ENCODE measurements at regions not wholly inside any gene's neighbourhood (a gene's known extent, or its start where the extent isn't known, plus 50 kb on each side); places are given as distances from the start of the nearest gene placed in this dataset.

GRCh38 chr12:65734226-65734625, 90.1 kb upstream of the HMGA2 start:
- Histone ChIP-seq H3K27ac (ENCODE audit: insufficient read depth, low read length) (no peak overlapping the region), H3K36me3 (ENCODE audit: control insufficient read depth, insufficient read depth, low read length) (no peaks in the 10 kb centered on the region), H3K27me3 (ENCODE audit: control insufficient read depth, insufficient read depth, low read length) (no peaks in the 10 kb centered on the region), H4K20me1 (ENCODE audit: control insufficient read depth, extremely low read depth, insufficient read depth, low read length) (no peaks in the 10 kb centered on the region), H2AFZ (ENCODE audit: low read length) (no peak overlapping the region), H3K79me2 (ENCODE audit: control insufficient read depth, insufficient read depth, low read length) (no peaks in the 10 kb centered on the region), H3K9ac (ENCODE audit: insufficient read depth, low read length) (no peak overlapping the region), H3K9me3 (ENCODE audit: control insufficient read depth, insufficient read depth, low read depth, low read length) (no peaks in the 10 kb centered on the region), H3K4me1 (ENCODE audit: control insufficient read depth, extremely low read depth, insufficient read depth, low read length) (no peaks in the 10 kb centered on the region), H3K4me3 (replicated peaks in 1 of 4; ENCODE audit: control extremely low read depth in 1 of 4, insufficient read depth in 1 of 4, low read depth in 3 of 4, low read length in 4 of 4) (no peak overlapping the region), H3K4me2 (ENCODE audit: extremely low read depth, insufficient read depth, low read length) (no peak overlapping the region)
- no peak for DNase-seq (ENCODE audit: low read depth in 2 of 2)
- TF ChIP-seq EZH2 (IDR thresholded peaks at IDR 0.05; ENCODE audit: low read length, missing control alignments) (no peak), CTCF (conservative IDR thresholded peaks at IDR 0.05 in 1 of 2, IDR thresholded peaks at IDR 0.05 in 1 of 2; ENCODE audit: low read depth in 1 of 2, low read length in 2 of 2) (no peak)

GRCh38 chr12:65739606-65740005, 84.7 kb upstream of the HMGA2 start:
- no peak for TF ChIP-seq EZH2 (IDR thresholded peaks at IDR 0.05; ENCODE audit: low read length, missing control alignments)
- Histone ChIP-seq H3K4me1 (ENCODE audit: control insufficient read depth, extremely low read depth, insufficient read depth, low read length) (no peaks in the 10 kb centered on the region), H3K9me3 (ENCODE audit: control insufficient read depth, insufficient read depth, low read depth, low read length) (no peaks in the 10 kb centered on the region), H3K27ac (ENCODE audit: insufficient read depth, low read length) (no peak overlapping the region), H3K4me2 (ENCODE audit: extremely low read depth, insufficient read depth, low read length) (no peak overlapping the region), H3K4me3 (replicated peaks in 1 of 4; ENCODE audit: control extremely low read depth in 1 of 4, insufficient read depth in 1 of 4, low read depth in 3 of 4, low read length in 4 of 4) (no peak overlapping the region), H2AFZ (ENCODE audit: low read length) (no peak overlapping the region), H3K9ac (ENCODE audit: insufficient read depth, low read length) (no peak overlapping the region), H3K27me3 (ENCODE audit: control insufficient read depth, insufficient read depth, low read length) (no peaks in the 10 kb centered on the region), H3K36me3 (ENCODE audit: control insufficient read depth, insufficient read depth, low read length) (no peaks in the 10 kb centered on the region), H4K20me1 (ENCODE audit: control insufficient read depth, extremely low read depth, insufficient read depth, low read length) (no peaks in the 10 kb centered on the region), H3K79me2 (ENCODE audit: control insufficient read depth, insufficient read depth, low read length) (no peaks in the 10 kb centered on the region)
- no peak for DNase-seq (ENCODE audit: low read depth in 2 of 2)

GRCh38 chr12:65740506-65740872, 83.8 kb upstream of the HMGA2 start:
- no peaks in the 10 kb centered on the region for H3K9me3 ChIP-seq (ENCODE audit: control insufficient read depth, insufficient read depth, low read depth, low read length)
- H3K79me2 ChIP-seq (ENCODE audit: control insufficient read depth, insufficient read depth, low read length): no peaks in the 10 kb centered on the region
- H3K4me1 ChIP-seq (ENCODE audit: control insufficient read depth, extremely low read depth, insufficient read depth, low read length): no peaks in the 10 kb centered on the region
- H4K20me1 ChIP-seq (ENCODE audit: control insufficient read depth, extremely low read depth, insufficient read depth, low read length): no peaks in the 10 kb centered on the region
- H3K4me2 ChIP-seq (ENCODE audit: extremely low read depth, insufficient read depth, low read length): peak overlapping the region; percentile 69
- no peak overlapping the region for H3K9ac ChIP-seq (ENCODE audit: insufficient read depth, low read length)
- no peaks in the 10 kb centered on the region for H3K27me3 ChIP-seq (ENCODE audit: control insufficient read depth, insufficient read depth, low read length)
- no peak overlapping the region for H2AFZ ChIP-seq (ENCODE audit: low read length)
- H3K27ac ChIP-seq (ENCODE audit: insufficient read depth, low read length): no peak overlapping the region
- TF ChIP-seq CTCF (conservative IDR thresholded peaks at IDR 0.05 in 1 of 2, IDR thresholded peaks at IDR 0.05 in 1 of 2; ENCODE audit: low read depth in 1 of 2, low read length in 2 of 2) (no peak), EZH2 (IDR thresholded peaks at IDR 0.05; ENCODE audit: low read length, missing control alignments) (no peak)
- DNase-seq (ENCODE audit: low read depth in 2 of 2): peak in 1 of 2 donors; percentile 34
- no peaks in the 10 kb centered on the region for H3K36me3 ChIP-seq (ENCODE audit: control insufficient read depth, insufficient read depth, low read length)
- H3K4me3 ChIP-seq (replicated peaks in 1 of 4; ENCODE audit: control extremely low read depth in 1 of 4, insufficient read depth in 1 of 4, low read depth in 3 of 4, low read length in 4 of 4): peak overlapping the region in 1 of 4 experiments; percentile 63

Data from fibroblast of lung (primary cell).